ENCODE measurements at regions not wholly inside any gene's neighbourhood (a gene's known extent, or its start where the extent isn't known, plus 50 kb on each side); places are given as distances from the start of the nearest gene placed in this dataset.
A peak's percentile ranks its signal among the peaks of the same experiment; 100 is the strongest.
"Not testable (repeated sequence)": the region's sequence is repeated elsewhere in the genome, so short reads cannot be mapped to it uniquely, and the experiment has no call there.

DNA sequence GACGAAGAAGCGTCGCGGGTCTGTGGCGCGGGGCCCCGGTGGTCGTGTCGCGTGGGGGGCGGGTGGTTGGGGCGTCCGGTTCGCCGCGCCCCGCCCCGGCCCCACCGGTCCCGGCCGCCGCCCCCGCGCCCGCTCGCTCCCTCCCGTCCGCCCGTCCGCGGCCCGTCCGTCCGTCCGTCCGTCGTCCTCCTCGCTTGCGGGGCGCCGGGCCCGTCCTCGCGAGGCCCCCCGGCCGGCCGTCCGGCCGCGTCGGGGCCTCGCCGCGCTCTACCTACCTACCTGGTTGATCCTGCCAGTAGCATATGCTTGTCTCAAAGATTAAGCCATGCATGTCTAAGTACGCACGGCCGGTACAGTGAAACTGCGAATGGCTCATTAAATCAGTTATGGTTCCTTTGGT, 1533.5 kb upstream of the TPTE start:
- DNase-seq (ENCODE audit: low spot score); in situ Hi-C loops (cut with HindIII; ENCODE audit: low sequenced_read_pairs): not testable (repeated sequence)

GRCh38 chr21:8988696-8989095, 1532.7 kb upstream of the TPTE start:
- in situ Hi-C loops (cut with HindIII; ENCODE audit: low sequenced_read_pairs): no loop called here
- no peak for DNase-seq (ENCODE audit: low spot score)

- DNase-seq (ENCODE audit: low spot score): peak; percentile 40
- in situ Hi-C loops (cut with HindIII; ENCODE audit: low sequenced_read_pairs): no loop called here
These were observed 1532.1 kb upstream of the TPTE start for GRCh38 chr21:8989261-8989711.

GRCh38 chr21:8989721-8990325, 1531.6 kb upstream of the TPTE start:
- DNase-seq (ENCODE audit: low spot score): no peak
- in situ Hi-C loops (cut with HindIII; ENCODE audit: low sequenced_read_pairs): no loop called here

- in situ Hi-C loops (cut with HindIII; ENCODE audit: low sequenced_read_pairs): no loop called here
- no peak for DNase-seq (ENCODE audit: low spot score)
These were observed 1530.9 kb upstream of the TPTE start for GRCh38 chr21:8990326-8991087.

DNA sequence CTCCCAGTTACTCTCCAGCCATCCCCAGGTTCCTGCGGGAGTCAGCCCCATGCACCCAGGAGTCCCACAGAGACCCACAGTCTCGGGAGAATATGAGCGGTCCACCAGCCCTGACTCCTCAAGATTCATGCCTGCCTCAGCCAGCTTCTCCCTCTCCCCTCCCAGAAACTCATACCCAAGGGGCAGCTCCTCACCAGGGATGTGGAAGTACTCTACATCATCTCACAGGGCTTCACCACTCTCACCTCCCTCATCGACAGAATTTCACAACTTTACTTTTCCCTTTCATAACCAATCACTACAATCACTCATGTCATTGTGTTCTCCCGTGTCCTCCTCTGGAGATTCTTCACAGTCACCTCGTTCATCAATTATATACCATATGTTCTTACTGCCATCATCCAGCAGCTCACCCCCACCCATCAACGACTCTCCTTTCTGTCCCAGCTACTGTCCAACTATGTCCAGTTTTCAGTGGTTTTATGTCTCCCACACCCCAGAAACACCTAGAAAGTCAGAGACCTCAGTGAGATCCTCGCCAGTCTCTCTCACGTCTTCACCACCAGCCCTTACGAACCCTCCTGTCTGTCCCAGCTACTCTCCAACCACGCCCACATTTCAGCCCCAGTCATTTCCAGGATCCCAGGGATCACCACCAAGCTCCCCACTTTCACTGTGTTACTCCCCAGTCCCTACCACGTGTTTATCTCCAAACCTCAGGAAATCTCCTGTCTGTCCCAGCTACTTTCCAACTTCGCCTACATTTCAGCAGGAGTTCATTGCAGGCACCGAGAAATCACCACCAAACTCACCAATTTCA, 1530.1 kb upstream of the TPTE start:
- in situ Hi-C loops (cut with HindIII; ENCODE audit: low sequenced_read_pairs): no loop called here
- no peak for DNase-seq (ENCODE audit: low spot score)

DNA sequence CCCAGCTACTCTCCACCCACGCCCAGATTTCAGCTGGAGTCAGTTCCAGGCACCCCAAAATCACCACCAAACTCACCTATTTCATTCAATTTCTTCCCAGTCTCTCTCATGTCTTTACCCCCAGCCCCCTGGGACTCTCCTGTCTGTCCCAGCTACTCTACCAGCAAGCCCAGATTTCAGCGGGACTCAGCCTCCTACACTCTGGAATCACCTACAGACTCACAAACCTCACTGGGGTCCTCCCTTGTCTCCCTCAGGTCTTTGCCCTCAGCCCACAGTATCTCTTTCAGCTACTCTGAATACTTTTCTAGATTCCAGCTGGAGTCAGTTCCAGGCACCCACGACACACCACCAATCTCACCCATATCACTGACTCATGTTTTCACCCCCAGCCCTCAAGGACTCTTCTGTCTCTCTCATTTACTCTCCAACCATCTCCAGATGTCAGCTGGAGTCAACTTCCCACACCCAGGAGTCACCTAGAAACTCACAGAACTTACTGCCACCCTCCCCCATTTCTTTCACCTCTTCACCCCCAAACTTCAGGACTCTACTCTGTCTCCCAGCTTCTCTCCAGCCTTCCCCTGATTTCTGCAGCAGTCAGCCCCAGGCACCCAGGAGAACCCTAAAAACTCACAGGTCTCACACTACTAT, 1529.3 kb upstream of the TPTE start:
- DNase-seq (ENCODE audit: low spot score): no peak
- in situ Hi-C loops (cut with HindIII; ENCODE audit: low sequenced_read_pairs): no loop called here

DNA sequence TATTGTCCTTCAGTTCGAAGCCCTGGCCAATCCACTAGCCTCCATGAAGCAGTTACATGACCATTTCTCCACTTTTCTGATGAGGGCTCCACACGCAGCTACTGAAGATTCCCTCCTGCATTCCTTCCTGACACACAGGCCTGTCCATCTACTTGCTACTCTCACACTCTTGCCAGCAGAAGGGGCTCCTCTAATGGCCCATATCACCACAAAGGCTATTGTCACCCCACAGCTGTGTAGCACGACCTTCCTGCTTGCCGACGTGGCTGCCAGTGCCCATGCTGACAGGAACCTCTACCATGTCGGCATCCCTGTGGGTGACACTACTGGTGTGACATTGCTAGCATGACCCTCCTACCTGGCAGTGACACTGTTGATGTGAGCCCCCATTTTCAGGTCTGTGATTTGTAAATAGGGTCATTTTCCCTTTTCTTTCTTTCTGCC, 1528.6 kb upstream of the TPTE start:
- DNase-seq (ENCODE audit: low spot score): no peak
- in situ Hi-C loops (cut with HindIII; ENCODE audit: low sequenced_read_pairs): no loop called here

DNA sequence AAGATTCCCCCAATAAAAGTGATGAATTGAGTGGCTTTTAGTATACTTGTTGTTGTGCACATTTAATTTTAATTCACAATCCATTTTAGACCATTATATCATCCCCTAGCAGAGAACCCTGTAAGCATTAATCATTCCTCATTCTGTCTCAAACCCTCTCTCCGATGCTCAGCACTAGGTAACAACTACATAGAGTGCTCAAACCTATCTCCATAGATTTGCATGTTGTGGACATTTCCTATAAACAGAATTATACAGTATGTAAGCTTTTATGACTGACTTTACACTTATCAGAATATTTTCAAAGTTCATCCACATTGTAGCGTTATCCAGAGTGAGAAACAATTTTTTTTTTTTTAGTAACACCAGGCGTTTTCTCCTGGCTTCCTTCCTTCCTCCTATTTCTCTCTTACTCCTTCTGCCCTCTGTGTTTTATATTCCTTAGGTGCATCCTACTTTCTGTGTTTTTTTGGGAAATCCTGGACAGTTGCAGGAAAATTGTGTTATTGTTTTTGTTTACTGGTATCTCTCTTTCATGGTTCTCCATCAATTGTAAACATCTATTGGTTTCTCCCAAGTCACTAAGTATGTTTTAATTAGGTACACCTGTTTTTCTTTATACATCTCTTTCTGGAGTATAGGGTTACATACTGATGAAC, 1528.0 kb upstream of the TPTE start:
- DNase-seq (ENCODE audit: low spot score): no peak
- in situ Hi-C loops (cut with HindIII; ENCODE audit: low sequenced_read_pairs): no loop called here

DNA sequence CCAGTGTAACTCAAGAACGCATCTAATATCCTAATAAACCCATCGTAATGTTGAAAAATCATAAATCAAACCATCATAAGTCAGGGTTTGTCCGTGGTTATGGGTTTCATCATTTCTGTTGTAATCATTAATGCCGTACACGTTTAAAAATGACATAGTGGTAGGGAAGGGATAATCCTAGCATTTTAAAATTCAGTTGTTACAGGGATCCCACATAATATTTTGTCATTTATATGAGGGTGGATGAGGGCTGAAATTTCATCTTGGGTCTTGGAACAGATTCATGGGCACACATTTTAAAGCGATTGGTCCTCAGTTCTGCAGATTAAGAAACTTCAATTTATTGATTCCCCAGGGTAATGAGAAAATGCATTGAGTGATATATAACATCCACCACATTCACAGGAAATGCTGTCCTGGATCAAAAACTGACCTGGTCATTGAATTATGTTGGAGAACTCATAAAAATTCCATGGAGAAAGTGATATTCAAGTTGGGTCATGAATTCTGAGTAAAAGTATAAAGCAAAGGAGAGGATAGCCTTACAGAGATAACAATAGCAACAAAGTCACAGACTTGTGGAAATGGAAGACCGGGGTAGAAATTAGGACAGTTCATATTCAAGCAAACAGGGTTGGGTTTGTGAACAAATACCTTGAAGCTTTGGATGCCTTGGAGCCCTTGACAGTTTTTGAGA, 1527.3 kb upstream of the TPTE start:
- DNase-seq (ENCODE audit: low spot score): no peak
- in situ Hi-C loops (cut with HindIII; ENCODE audit: low sequenced_read_pairs): no loop called here

DNA sequence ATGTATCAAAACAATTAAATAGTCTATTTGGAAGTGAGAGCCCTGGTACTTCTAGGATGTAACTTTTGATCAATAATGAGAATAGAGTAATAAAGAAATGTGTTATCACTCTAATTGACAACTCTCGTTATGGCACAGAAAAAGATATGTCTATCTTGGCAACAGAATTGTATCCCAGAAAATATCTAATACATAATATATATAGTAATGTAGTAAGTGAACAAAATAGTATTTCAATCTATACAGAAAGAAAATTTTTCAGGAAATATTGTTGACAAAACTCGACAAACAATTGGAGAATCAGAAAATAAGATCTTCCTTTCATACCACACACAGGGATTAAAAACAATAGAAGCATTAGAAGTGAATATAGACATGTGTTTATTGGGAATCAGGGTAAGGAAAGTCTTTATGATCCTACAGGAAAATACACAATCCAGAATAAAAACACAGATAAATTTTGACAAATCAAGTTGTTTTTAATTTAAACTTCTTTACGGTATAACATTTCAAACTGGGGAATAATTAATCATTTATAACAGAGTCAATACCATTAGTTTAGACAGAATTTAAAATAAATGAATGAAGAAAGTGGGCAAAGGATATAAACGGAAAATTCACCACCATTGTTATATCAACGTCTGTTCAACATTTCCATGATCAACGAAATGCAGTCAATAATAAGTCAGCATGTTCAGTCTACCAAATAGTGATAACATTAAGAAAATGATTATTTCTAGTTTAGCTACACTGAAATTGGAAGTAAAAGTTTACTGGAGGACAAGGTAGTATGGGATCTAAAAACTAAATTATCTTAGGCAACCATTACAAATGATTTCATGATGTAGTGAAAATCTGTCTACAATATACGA, 1526.5 kb upstream of the TPTE start:
- DNase-seq (ENCODE audit: low spot score): peak; percentile 40
- in situ Hi-C loops (cut with HindIII; ENCODE audit: low sequenced_read_pairs): no loop called here

- in situ Hi-C loops (cut with HindIII; ENCODE audit: low sequenced_read_pairs); DNase-seq (ENCODE audit: low spot score): not testable (repeated sequence)
These were observed 1524.9 kb upstream of the TPTE start for GRCh38 chr21:8996487-8996968.

DNA sequence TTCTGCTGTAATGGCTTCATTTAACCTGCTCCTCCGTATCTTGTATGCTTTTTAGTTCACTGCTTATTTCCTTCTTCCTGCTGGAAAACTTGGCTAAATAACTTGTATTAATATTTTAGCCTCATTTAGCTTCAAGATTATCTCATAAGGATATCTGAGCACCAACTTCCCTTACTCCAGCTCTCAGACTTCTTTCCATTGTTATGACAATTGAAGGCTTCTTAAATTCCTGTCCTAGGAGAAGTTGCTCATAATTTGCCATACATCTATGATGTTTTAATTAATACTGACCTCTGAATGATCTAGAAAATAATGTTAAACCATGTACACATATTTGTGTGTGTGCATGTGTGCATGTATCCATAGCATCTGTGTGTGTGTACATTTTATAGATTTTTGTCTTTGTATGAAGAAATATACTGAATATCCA, 1524.4 kb upstream of the TPTE start:
- DNase-seq (ENCODE audit: low spot score): no peak

GRCh38 chr21:8997443-8998390, 1523.7 kb upstream of the TPTE start:
- DNase-seq (ENCODE audit: low spot score); in situ Hi-C loops (cut with HindIII; ENCODE audit: low sequenced_read_pairs): not testable (repeated sequence)

More for the DNA sequence above, 1524.4 kb upstream of the TPTE start:
- in situ Hi-C loops (cut with HindIII; ENCODE audit: low sequenced_read_pairs): no loop called here

GRCh38 chr21:8998480-8998879, 1522.9 kb upstream of the TPTE start:
- DNase-seq (ENCODE audit: low spot score); in situ Hi-C loops (cut with HindIII; ENCODE audit: low sequenced_read_pairs): not testable (repeated sequence)

GRCh38 chr21:8998946-8999681, 1522.3 kb upstream of the TPTE start:
- in situ Hi-C loops (cut with HindIII; ENCODE audit: low sequenced_read_pairs): no loop called here

More at GRCh38 chr21:8998946-8999681, 1522.3 kb upstream of the TPTE start:
- DNase-seq (ENCODE audit: low spot score): no peak
